22Rv1 (cell line): ENCODE measurements at regions not wholly inside any gene's neighbourhood (a gene's known extent, or its start where the extent isn't known, plus 50 kb on each side); places are given as distances from the start of the nearest gene placed in this dataset.

Source experiments
- ZFX ChIP-seq: fragments of 450-650 bp; IDR thresholded peaks from 2 replicates; pipeline ENCODE4 v1.6.1; 2017; ENCODE audit warnings: antibody characterized with exemption, borderline replicate concordance
- TF ChIP-seq, protein P1 (sequence below): fragments of 450-650 bp; IDR thresholded peaks from 2 replicates; pipeline ENCODE4 v1.5.1; 2017; ENCODE audit warnings: mild to moderate bottlenecking

- TF ChIP-seq, protein P1, sequence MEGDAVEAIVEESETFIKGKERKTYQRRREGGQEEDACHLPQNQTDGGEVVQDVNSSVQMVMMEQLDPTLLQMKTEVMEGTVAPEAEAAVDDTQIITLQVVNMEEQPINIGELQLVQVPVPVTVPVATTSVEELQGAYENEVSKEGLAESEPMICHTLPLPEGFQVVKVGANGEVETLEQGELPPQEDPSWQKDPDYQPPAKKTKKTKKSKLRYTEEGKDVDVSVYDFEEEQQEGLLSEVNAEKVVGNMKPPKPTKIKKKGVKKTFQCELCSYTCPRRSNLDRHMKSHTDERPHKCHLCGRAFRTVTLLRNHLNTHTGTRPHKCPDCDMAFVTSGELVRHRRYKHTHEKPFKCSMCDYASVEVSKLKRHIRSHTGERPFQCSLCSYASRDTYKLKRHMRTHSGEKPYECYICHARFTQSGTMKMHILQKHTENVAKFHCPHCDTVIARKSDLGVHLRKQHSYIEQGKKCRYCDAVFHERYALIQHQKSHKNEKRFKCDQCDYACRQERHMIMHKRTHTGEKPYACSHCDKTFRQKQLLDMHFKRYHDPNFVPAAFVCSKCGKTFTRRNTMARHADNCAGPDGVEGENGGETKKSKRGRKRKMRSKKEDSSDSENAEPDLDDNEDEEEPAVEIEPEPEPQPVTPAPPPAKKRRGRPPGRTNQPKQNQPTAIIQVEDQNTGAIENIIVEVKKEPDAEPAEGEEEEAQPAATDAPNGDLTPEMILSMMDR: no peak
- no peak for TF ChIP-seq ZFX
Observed at GRCh38 chr20:33914919-33915318, 78.8 kb upstream of the RALY start.
